A673 (cell line): ENCODE measurements at regions not wholly inside any gene's neighbourhood (a gene's known extent, or its start where the extent isn't known, plus 50 kb on each side); places are given as distances from the start of the nearest gene placed in this dataset.

Experiments used
- EZH2 ChIP-seq: fragments of 200-600 bp; sonication (generic); IDR thresholded peaks from 2 replicates; pipeline ENCODE4 v1.6.1; 2017; ENCODE audit warnings: borderline replicate concordance, low read depth, mild to moderate bottlenecking, mixed read lengths, antibody characterized with exemption, low read length; ENCODE audit not compliant: poor library complexity, severe bottlenecking
- TF ChIP-seq, protein P1 (sequence below): fragments of 300-800, 200-600 bp; sonication (generic); conservative IDR thresholded peaks from 2 replicates; pipeline ENCODE4 v1.5.1; 2017; ENCODE audit warnings: low read depth, mild to moderate bottlenecking, antibody characterized with exemption, low read length, moderate library complexity, mixed read lengths

DNA sequence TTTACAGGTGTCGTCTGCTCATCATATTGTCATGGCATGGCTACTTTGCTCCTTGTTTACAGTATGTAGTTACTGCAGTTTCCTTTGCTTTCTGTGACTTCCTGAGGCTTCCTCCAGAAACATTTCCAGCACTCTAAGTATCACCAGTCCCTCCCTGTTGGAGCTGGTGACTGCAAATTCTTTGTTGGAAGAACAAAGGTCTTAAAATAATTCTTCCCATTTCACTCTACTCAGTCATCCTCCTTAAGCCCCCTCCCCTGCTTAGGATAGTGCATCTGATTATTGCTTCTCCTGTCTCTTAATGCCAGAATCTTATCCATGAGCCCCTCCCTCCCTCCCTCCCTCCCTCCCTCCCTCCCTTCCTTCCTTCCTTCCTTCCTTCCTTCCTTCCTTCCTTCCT lies 72.0 kb downstream of the C3orf38 start:
- TF ChIP-seq, protein P1, sequence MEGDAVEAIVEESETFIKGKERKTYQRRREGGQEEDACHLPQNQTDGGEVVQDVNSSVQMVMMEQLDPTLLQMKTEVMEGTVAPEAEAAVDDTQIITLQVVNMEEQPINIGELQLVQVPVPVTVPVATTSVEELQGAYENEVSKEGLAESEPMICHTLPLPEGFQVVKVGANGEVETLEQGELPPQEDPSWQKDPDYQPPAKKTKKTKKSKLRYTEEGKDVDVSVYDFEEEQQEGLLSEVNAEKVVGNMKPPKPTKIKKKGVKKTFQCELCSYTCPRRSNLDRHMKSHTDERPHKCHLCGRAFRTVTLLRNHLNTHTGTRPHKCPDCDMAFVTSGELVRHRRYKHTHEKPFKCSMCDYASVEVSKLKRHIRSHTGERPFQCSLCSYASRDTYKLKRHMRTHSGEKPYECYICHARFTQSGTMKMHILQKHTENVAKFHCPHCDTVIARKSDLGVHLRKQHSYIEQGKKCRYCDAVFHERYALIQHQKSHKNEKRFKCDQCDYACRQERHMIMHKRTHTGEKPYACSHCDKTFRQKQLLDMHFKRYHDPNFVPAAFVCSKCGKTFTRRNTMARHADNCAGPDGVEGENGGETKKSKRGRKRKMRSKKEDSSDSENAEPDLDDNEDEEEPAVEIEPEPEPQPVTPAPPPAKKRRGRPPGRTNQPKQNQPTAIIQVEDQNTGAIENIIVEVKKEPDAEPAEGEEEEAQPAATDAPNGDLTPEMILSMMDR, result no peak
- TF ChIP-seq EZH2, result no peak
